ENCODE measurements at regions not wholly inside any gene's neighbourhood (a gene's known extent, or its start where the extent isn't known, plus 50 kb on each side); places are given as distances from the start of the nearest gene placed in this dataset.
"Not testable (repeated sequence)": the region's sequence is repeated elsewhere in the genome, so short reads cannot be mapped to it uniquely, and the experiment has no call there.

DNA sequence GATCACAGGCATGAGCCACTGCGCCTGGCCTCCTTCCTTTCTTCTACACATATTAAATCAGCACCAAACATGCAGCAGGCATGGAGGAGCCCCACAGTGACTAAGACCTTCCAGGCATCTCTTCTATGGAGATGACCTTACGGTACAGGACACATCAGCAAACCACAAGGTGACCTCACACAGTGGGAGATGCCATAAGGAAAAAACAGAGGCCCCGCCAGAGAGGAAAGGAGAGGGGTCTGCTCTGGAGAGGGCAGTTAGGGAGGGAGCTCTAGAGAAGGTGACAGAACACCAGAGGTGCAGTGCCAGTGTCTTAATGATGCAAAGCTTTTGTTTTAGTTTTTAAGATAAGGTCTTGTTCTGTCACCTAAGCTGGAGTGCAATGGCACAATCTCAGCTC is 81.1 kb upstream of the ESRRB start:
- DNase-seq (ENCODE audit: low read depth), result no peak
- H3K4me3 ChIP-seq (ENCODE audit: low read depth, low read length), result no peak overlapping the region
- TF ChIP-seq, protein P1, sequence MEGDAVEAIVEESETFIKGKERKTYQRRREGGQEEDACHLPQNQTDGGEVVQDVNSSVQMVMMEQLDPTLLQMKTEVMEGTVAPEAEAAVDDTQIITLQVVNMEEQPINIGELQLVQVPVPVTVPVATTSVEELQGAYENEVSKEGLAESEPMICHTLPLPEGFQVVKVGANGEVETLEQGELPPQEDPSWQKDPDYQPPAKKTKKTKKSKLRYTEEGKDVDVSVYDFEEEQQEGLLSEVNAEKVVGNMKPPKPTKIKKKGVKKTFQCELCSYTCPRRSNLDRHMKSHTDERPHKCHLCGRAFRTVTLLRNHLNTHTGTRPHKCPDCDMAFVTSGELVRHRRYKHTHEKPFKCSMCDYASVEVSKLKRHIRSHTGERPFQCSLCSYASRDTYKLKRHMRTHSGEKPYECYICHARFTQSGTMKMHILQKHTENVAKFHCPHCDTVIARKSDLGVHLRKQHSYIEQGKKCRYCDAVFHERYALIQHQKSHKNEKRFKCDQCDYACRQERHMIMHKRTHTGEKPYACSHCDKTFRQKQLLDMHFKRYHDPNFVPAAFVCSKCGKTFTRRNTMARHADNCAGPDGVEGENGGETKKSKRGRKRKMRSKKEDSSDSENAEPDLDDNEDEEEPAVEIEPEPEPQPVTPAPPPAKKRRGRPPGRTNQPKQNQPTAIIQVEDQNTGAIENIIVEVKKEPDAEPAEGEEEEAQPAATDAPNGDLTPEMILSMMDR (IDR thresholded peaks at IDR 0.05; ENCODE audit: low read depth, low read length), result no peak
- TF ChIP-seq MAX (IDR thresholded peaks at IDR 0.05; ENCODE audit: low read depth, low read length) (no peak), POLR2A (IDR thresholded peaks at IDR 0.05; ENCODE audit: extremely low read depth, insufficient read length) (no peak), MYC (IDR thresholded peaks at IDR 0.05; ENCODE audit: low read depth, low read length) (no peak)

DNA sequence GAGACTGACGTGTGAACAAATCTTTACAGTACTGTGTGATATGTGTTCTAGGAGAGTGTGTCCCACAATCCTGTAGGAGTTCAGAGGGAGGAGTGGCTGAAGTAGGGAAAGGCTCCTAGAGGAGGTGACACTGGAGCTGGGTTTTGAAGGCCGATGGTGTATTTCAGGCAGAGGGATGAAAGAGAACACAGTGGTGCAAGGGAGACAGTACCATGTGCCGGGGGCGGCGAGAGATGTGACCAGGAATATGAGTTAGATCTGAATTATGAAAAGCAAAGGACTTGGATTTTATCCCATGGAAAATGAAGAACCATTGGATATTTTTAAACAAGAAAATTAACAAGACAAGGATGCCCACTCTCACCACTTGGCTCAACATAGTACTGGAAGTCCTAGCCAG is 77.0 kb upstream of the ESRRB start:
- TF ChIP-seq MYC (IDR thresholded peaks at IDR 0.05; ENCODE audit: low read depth, low read length), result no peak
- TF ChIP-seq, protein P1 (IDR thresholded peaks at IDR 0.05; ENCODE audit: low read depth, low read length), result no peak
- TF ChIP-seq POLR2A (IDR thresholded peaks at IDR 0.05; ENCODE audit: extremely low read depth, insufficient read length), result no peak
- TF ChIP-seq MAX (IDR thresholded peaks at IDR 0.05; ENCODE audit: low read depth, low read length), result no peak
- no peak overlapping the region for H3K4me3 ChIP-seq (ENCODE audit: low read depth, low read length)
- DNase-seq (ENCODE audit: low read depth), result no peak

- DNase-seq (ENCODE audit: low read depth); H3K4me3 ChIP-seq (ENCODE audit: low read depth, low read length): not testable (repeated sequence)
These were observed 72.7 kb upstream of the ESRRB start for GRCh38 chr14:76303188-76303587.

- TF ChIP-seq MAX (IDR thresholded peaks at IDR 0.05; ENCODE audit: low read depth, low read length), result no peak
- no peak for TF ChIP-seq MYC (IDR thresholded peaks at IDR 0.05; ENCODE audit: low read depth, low read length)
- DNase-seq (ENCODE audit: low read depth), result no peak
- no peak overlapping the region for H3K4me3 ChIP-seq (ENCODE audit: low read depth, low read length)
These were observed 71.2 kb upstream of the ESRRB start for GRCh38 chr14:76304536-76305267.

DNA sequence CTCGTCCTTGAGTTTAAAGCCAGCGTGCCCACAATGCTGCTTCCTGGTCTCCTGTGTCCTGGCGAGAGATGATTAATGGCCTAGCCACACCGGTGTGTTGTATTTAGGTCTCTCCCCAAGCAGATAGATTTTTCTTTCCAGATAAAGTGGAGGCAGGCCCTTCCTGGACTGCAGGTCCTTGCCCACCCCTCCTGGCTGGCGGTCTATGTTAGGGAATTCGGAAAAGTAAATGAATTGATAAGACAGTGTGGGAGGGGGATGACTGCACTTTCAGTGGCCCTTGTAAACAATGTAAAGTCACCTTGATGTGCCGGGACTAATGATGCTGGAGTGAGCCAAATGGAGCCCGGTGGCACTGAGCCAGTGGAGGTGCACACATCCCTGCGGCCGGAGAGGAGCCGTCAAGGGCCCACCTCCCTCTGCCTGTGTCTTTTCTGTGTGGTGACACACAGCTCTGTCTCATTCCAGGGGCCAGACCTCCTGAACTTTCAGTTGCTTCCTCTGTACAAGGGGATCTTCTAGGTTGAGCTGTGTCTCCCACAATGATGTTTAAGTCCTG is 70.6 kb upstream of the ESRRB start:
- DNase-seq (ENCODE audit: low read depth), result no peak
- TF ChIP-seq MAX (IDR thresholded peaks at IDR 0.05; ENCODE audit: low read depth, low read length) (no peak), MYC (IDR thresholded peaks at IDR 0.05; ENCODE audit: low read depth, low read length) (no peak), POLR2A (IDR thresholded peaks at IDR 0.05; ENCODE audit: extremely low read depth, insufficient read length) (no peak)
- H3K4me3 ChIP-seq (ENCODE audit: low read depth, low read length), result no peak overlapping the region

DNA sequence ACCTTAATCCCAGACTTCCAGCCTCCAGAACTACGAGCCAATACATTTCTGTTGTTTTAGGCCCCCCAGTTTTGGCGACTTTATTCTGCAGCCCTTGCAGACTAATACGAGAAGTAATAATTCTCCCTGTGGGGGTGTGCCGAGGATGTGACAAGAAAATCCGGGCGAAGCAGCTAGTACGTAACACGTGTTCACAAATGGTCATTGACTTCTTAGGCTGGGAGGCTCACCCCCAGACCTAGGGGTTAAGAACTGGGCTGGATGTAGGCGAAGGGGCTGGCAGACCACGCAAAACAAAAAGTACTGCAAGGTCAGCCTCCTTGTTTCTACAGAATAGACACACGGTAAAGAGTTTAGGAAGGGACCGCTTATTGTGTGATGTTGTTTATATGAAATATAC is 69.8 kb upstream of the ESRRB start:
- TF ChIP-seq MYC (IDR thresholded peaks at IDR 0.05; ENCODE audit: low read depth, low read length) (no peak), MAX (IDR thresholded peaks at IDR 0.05; ENCODE audit: low read depth, low read length) (no peak), POLR2A (IDR thresholded peaks at IDR 0.05; ENCODE audit: extremely low read depth, insufficient read length) (no peak)
- TF ChIP-seq, protein P1 (IDR thresholded peaks at IDR 0.05; ENCODE audit: low read depth, low read length), result no peak
- no peak for DNase-seq (ENCODE audit: low read depth)
- no peak overlapping the region for H3K4me3 ChIP-seq (ENCODE audit: low read depth, low read length)

DNA sequence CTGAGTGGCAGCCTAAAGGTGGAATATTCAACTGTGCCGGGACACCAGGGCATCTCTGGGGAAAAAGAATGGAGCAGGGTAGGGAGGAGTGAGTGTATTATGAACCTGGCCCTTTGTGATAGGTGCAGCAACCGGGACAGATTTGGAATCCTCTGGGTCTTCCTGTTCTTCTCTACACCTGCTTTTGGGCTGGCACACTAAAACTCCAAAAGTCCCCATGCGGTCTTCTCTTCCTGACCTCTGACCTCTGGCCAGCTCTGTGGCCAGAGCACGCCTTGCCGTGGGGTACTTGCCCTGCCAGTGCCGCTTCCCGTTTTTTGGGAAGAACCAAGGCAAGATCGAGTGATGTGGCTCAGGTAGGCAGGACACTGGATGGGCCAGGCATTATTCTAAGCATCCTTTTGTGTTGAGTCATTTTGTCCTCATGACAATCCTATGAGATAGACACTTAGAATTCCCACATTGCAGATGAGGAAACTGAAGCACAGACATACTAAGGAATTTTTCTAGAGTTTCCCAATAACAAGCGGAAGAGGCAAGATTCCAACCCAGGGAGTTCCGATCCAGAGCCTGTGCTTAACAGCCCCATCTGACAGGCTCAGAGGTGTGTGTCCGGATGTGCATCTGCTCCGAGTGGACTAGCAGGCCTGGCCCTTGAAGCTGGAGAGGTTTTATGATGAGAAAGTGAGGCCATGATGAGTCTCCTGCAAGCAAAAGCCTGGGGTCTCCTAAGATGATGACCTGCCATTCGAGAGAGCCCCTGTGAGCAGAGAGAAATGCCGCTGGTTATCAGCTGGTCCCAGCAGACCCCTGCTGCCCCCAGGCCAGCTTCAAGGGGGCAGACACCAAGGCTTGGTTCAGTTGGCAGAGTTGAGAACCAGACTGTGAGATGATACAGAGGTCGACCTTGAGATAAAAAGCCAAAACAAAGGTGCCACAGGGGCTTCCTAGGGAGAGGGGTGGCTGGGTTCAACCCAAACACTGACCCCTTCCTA is 67.9 kb upstream of the ESRRB start:
- TF ChIP-seq POLR2A (IDR thresholded peaks at IDR 0.05; ENCODE audit: extremely low read depth, insufficient read length), result no peak
- no peak for TF ChIP-seq MAX (IDR thresholded peaks at IDR 0.05; ENCODE audit: low read depth, low read length)
- TF ChIP-seq, protein P1 (IDR thresholded peaks at IDR 0.05; ENCODE audit: low read depth, low read length), result no peak
- TF ChIP-seq MYC (IDR thresholded peaks at IDR 0.05; ENCODE audit: low read depth, low read length), result no peak
- no peak for DNase-seq (ENCODE audit: low read depth)
- H3K4me3 ChIP-seq (ENCODE audit: low read depth, low read length), result no peak overlapping the region
